Coronary artery (tissue), 2 donors: ENCODE measurements at regions not wholly inside any gene's neighbourhood (a gene's known extent, or its start where the extent isn't known, plus 50 kb on each side); places are given as distances from the start of the nearest gene placed in this dataset.

Source experiments
- DNase-seq: peaks from one replicate; pipeline ENCODE4 v3.0.0-alpha.2; 2017; ENCODE audit warnings: low spot score
- H3K27ac ChIP-seq, 2 donors: fragments of 200-600 bp; sonication (generic); one replicate each; pipeline ENCODE4 v1.5.1; 2016 to 2019
- H3K4me3 ChIP-seq: fragments of 200-600 bp; sonication (generic); 2 replicates; pipeline ENCODE4 v1.5.1; 2016; ENCODE audit warnings: mild to moderate bottlenecking, moderate library complexity
- TF ChIP-seq, protein P1 (sequence below): fragments of 200-600 bp; sonication (generic); IDR thresholded peaks from one replicate; pipeline ENCODE4 v1.5.1; 2019; ENCODE audit warnings: antibody characterized with exemption

GRCh38 chr2:16080071-16080470 lies 139.7 kb downstream of the MYCN start:
- Histone ChIP-seq H3K4me3 (no peak overlapping the region), H3K27ac (no peak overlapping the region)
- no peak for DNase-seq
- TF ChIP-seq, protein P1, sequence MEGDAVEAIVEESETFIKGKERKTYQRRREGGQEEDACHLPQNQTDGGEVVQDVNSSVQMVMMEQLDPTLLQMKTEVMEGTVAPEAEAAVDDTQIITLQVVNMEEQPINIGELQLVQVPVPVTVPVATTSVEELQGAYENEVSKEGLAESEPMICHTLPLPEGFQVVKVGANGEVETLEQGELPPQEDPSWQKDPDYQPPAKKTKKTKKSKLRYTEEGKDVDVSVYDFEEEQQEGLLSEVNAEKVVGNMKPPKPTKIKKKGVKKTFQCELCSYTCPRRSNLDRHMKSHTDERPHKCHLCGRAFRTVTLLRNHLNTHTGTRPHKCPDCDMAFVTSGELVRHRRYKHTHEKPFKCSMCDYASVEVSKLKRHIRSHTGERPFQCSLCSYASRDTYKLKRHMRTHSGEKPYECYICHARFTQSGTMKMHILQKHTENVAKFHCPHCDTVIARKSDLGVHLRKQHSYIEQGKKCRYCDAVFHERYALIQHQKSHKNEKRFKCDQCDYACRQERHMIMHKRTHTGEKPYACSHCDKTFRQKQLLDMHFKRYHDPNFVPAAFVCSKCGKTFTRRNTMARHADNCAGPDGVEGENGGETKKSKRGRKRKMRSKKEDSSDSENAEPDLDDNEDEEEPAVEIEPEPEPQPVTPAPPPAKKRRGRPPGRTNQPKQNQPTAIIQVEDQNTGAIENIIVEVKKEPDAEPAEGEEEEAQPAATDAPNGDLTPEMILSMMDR = no peak

DNA sequence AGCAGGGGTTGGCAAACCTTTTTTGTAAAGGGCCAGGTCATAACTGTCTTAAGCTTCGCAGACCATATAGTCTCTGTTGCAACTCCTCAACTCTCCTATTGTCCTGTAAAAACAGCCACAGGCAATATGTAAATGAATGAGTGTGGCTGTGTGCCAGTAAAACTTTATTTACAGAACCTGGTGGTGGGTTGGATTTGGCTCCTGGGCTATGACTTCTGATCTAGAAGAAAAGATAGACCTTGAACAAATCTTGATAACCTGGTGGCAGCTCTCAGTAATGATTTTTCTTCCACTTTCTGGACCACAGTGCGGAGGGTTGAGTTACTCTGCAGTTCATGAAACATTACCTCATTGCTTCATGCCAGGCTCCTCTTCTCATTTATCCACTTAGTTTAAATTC lies 139.3 kb downstream of the MYCN start:
- no peak for DNase-seq
- Histone ChIP-seq H3K4me3 (no peak overlapping the region), H3K27ac (no peak overlapping the region)
- TF ChIP-seq, protein P1 = no peak

DNA sequence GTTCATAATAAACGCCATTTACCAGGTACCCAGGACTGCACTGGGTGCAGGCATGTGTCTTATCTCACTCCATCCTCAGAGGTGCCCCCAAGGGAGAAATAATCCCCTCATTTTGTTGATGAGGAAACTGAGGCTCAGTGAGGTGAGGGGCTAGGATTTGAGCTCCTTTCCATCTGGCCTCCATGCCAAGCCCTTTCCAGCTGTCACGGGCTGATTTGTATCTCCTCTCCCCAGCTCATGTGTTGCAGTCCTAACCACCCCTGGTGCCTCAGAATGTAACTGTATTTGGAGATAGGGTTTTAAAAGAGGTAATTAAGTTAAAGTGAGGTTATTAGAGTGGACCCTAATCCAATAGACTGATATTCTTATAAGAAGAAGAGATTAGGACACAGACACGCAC lies 137.3 kb downstream of the MYCN start:
- H3K4me3 ChIP-seq = no peak overlapping the region
- DNase-seq = no peak
- H3K27ac ChIP-seq = no peak overlapping the region
- TF ChIP-seq, protein P1 = no peak

GRCh38 chr2:16076911-16077310 lies 136.6 kb downstream of the MYCN start:
- TF ChIP-seq, protein P1 = no peak
- no peak overlapping the region for H3K27ac ChIP-seq
- no peak overlapping the region for H3K4me3 ChIP-seq
- no peak for DNase-seq

- TF ChIP-seq, protein P1 = no peak
These were observed 135.0 kb downstream of the MYCN start for GRCh38 chr2:16075045-16076012.

DNA sequence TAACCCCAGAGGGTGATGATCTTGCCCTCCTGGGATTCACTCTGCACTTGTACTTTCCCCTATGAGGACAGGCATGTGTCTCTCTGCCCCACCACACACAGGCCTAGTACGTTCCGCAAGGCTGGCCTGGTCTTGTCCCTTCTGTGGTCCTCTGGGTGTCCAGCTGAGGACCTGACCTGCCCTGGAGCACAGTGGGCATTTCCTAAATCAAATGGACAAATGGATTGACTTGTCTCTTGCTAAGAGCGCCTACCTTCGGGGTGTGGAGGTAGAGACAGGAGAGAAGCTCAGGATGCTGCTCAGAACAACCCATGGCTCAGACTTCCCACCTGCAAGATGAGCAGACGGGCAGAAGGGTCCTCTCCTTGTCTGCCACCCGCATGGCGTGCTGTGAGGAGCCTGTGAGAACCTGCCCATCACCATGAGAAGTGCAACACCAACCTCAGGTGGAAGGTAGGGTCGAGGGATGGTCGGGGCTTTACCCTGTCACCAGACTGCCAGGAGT lies 133.6 kb downstream of the MYCN start:
- TF ChIP-seq, protein P1 = no peak
- no peak overlapping the region for H3K27ac ChIP-seq
- H3K4me3 ChIP-seq = no peak overlapping the region
- DNase-seq = no peak

More at GRCh38 chr2:16075045-16076012, 135.0 kb downstream of the MYCN start:
- no peak for DNase-seq
- no peak overlapping the region for H3K4me3 ChIP-seq
- H3K27ac ChIP-seq = no peak overlapping the region

DNA sequence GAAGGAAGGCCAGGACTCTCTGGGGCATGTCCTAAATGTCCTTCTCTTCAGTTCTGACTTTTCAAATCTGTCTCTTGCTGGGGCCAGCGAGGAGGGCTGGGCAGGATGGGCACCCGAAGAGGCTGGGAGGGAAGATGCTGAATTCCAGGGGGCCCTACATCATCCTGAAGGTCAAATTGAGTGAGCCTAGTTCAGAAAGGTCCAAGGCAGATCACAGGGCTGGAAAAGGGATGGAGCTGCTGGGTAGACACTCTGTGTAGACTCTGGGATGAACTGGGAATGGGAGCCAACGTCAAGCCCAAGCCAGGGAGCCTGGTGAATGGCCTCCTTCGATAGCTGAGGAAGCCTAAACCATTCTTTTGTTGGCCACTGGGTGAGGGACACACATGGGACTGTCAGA lies 133.1 kb downstream of the MYCN start:
- DNase-seq = no peak
- TF ChIP-seq, protein P1 = no peak
- Histone ChIP-seq H3K27ac (no peak overlapping the region), H3K4me3 (no peak overlapping the region)
